ENCODE measurements at regions not wholly inside any gene's neighbourhood (a gene's known extent, or its start where the extent isn't known, plus 50 kb on each side); places are given as distances from the start of the nearest gene placed in this dataset.

DNA sequence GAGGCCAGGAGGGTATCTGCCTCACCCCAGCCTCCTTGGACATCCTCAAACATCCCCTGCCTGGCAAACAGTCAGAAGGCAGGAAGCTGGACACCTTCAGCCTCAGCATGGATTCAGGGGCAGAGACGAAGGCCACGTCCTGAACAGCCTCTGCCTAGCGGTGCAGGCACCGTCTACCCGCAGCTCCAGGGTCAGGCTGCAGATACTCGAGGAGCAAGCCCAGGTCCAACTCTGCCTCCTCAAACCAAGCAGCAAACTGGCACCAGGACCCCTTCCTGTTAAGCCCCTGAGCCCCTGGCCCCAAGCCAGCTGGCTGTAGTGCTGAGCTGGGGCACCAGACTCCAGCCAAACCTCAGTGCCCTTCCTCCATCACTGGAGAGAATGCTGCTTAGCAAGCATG is 494.7 kb downstream of the NPHP4 start:
- no peak for ATAC-seq (ENCODE audit: low FRiP score)
- TF ChIP-seq, protein P1, sequence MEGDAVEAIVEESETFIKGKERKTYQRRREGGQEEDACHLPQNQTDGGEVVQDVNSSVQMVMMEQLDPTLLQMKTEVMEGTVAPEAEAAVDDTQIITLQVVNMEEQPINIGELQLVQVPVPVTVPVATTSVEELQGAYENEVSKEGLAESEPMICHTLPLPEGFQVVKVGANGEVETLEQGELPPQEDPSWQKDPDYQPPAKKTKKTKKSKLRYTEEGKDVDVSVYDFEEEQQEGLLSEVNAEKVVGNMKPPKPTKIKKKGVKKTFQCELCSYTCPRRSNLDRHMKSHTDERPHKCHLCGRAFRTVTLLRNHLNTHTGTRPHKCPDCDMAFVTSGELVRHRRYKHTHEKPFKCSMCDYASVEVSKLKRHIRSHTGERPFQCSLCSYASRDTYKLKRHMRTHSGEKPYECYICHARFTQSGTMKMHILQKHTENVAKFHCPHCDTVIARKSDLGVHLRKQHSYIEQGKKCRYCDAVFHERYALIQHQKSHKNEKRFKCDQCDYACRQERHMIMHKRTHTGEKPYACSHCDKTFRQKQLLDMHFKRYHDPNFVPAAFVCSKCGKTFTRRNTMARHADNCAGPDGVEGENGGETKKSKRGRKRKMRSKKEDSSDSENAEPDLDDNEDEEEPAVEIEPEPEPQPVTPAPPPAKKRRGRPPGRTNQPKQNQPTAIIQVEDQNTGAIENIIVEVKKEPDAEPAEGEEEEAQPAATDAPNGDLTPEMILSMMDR (IDR thresholded peaks at IDR 0.05), result no peak
- no peak for DNase-seq (ENCODE audit: low spot score)

DNA sequence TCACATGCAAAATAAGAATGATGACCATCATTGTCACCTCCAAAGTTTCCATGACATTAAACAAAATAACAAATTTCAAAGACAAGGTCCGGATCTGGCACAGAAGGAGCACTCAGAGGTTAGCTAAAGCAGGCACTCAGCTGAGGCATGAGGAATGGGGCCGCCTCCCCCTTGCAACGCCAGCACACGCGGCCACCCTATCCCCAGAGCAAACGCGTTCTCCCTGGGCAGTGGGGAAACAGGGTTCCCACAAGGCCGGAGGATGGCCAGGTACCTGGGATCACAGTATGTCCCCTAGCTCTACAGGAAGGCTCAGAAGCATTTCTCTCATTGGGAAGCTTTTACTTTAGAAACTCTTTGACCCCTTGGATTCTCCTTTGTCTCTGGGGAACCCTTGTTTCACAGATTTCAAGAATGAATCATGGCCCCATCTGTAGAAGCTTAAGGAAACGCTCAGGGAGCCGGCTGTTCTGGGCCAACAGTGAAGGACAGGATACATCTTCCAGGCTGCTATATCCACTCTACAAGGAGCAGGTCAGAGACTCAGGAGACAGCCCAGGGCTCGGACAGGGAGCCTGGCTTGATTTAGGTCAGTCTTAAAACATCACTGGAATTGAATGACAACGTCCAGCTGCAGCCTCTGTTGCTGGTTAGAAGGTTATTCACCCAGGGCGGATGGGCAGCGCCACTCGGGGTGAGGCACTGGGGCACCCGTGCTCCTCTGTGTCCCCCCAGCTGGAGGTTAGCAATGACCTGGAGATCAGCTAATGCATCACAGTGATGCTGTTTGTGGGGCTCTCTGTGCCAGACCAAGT is 496.4 kb downstream of the NPHP4 start:
- TF ChIP-seq, protein P1 (IDR thresholded peaks at IDR 0.05), result no peak
- DNase-seq (ENCODE audit: low spot score) (no peak), ATAC-seq (ENCODE audit: low FRiP score) (no peak)

DNA sequence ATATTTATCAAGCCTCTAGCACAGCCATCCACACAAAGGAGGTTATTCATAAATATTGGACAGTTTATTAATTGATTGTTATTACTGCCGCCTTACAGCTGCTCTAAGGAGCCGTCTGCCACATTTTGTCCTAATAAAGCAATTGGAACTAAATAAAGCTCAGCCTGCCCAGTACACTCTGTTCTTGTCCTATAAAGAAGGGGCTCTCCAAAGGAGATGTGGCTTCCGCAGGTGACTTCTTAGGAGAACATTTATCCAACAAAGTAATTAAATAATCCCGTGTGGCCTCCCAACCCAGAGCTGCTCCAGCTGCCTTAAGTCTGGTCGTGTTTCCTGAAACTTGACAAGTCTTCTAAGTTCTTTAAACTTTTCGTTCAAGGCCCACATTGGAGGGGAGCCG is 497.7 kb downstream of the NPHP4 start:
- TF ChIP-seq, protein P1 (IDR thresholded peaks at IDR 0.05), result no peak
- ATAC-seq (ENCODE audit: low FRiP score), result no peak
- no peak for DNase-seq (ENCODE audit: low spot score)

DNA sequence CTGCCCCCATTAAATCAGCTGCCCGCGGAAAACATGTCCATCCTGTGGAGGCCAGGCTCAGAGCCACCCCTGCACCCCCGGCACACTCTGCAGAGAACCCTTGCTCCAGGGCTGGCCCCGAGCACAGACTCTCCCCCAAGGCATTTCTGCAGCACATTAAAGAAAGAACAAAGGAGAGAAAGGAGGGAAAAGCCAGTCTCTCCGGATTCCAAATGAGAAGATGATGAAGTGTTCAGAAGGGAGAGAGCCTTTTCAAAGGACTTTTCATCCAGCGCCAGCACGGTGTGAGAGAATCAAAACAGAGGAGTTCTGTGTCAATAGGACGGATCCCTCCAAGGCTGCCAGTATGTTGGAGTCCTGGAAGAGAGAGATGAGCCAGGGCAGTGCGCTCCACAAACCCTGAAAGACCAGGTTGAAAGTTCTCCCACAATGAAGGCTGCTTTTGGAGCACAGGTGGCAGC is 498.3 kb downstream of the NPHP4 start:
- no peak for ATAC-seq (ENCODE audit: low FRiP score)
- TF ChIP-seq, protein P1 (IDR thresholded peaks at IDR 0.05), result no peak
- DNase-seq (ENCODE audit: low spot score), result no peak

DNA sequence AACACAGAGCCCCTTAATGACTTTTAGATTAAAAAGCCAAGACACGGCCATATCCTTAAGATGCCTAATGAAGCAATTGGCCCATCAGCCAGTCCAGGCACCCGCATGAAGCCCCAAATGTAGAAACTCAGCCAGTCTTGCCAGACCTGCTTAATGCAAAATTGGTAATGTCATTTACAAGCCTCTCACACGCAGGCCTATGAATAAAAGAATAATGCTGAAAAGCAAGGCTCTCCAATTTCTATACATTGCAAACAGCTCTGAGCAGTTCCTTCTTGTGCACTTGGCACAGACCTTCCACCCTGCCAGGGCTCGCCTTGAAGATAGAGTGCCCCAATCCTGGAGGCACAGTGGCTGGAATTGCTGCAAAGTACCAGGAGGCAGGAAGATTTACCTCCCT is 498.9 kb downstream of the NPHP4 start:
- no peak for DNase-seq (ENCODE audit: low spot score)
- TF ChIP-seq, protein P1 (IDR thresholded peaks at IDR 0.05), result no peak
- ATAC-seq (ENCODE audit: low FRiP score), result no peak

DNA sequence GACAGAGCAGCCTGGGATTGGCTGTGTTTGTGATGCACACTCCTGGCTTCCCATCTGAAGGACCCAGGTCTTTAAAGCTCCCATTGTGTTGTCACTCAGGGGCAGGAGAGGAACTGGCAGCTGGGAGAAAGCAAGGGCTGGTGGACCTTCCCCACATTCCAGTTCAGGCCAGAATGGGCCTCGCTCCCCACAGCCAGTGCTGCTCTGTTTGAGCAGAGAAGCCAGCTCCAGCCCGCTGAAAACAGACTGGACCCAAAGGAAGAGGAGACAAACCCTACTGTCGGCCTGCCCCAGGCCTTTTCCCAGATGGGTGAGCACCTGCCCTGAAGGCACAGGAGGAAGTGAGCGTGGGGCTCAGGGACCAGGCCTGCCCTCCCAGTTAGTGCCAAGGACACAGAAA is 499.4 kb downstream of the NPHP4 start:
- no peak for DNase-seq (ENCODE audit: low spot score)
- TF ChIP-seq, protein P1 (IDR thresholded peaks at IDR 0.05), result no peak
- ATAC-seq (ENCODE audit: low FRiP score), result no peak

All from omental fat pad (tissue), 3 donors.